HuH-7.5 (cell line): ENCODE measurements at regions not wholly inside any gene's neighbourhood (a gene's known extent, or its start where the extent isn't known, plus 50 kb on each side); places are given as distances from the start of the nearest gene placed in this dataset.

Source experiments
- DNase-seq: peaks from one replicate; pipeline ENCODE4 v3.0.0; 2011; ENCODE audit warnings: low spot score

GRCh38 chr5:13567819-13568218, 376.7 kb downstream of the DNAH5 start:
- DNase-seq = no peak

- peak; percentile 9 for DNase-seq
Measured at GRCh38 chr5:13566871-13567339, 377.6 kb downstream of the DNAH5 start.

GRCh38 chr5:13558408-13558807, 386.1 kb downstream of the DNAH5 start:
- DNase-seq = no peak

- DNase-seq = no peak
Measured at GRCh38 chr5:13553896-13554295, 390.6 kb downstream of the DNAH5 start.

GRCh38 chr5:13552361-13552760, 392.1 kb downstream of the DNAH5 start:
- no peak for DNase-seq

- no peak for DNase-seq
Measured at GRCh38 chr5:13551645-13552044, 392.8 kb downstream of the DNAH5 start.

- DNase-seq = no peak
Measured at GRCh38 chr5:13540168-13540750, 404.2 kb downstream of the DNAH5 start.

GRCh38 chr5:13536933-13537332, 407.6 kb downstream of the DNAH5 start:
- DNase-seq = no peak

- no peak for DNase-seq
Measured at GRCh38 chr5:13533833-13534232, 410.7 kb downstream of the DNAH5 start.

GRCh38 chr5:13529300-13529699, 415.2 kb downstream of the DNAH5 start:
- DNase-seq = no peak

GRCh38 chr5:13524936-13525335, 419.6 kb downstream of the DNAH5 start:
- DNase-seq = no peak

GRCh38 chr5:13519131-13519530, 425.4 kb downstream of the DNAH5 start:
- DNase-seq = no peak

- DNase-seq = no peak
Measured at GRCh38 chr5:13516195-13516594, 428.3 kb downstream of the DNAH5 start.

GRCh38 chr5:13511442-13511841, 433.0 kb downstream of the DNAH5 start:
- no peak for DNase-seq

GRCh38 chr5:13510616-13511015, 433.9 kb downstream of the DNAH5 start:
- no peak for DNase-seq

GRCh38 chr5:13508559-13508958, 435.9 kb downstream of the DNAH5 start:
- DNase-seq = no peak

GRCh38 chr5:13505326-13505725, 439.2 kb downstream of the DNAH5 start:
- DNase-seq = no peak

GRCh38 chr5:13503017-13503416, 441.5 kb downstream of the DNAH5 start:
- no peak for DNase-seq

GRCh38 chr5:13501176-13501575, 443.3 kb downstream of the DNAH5 start:
- DNase-seq = no peak

GRCh38 chr5:13498279-13498678, 446.2 kb downstream of the DNAH5 start:
- DNase-seq = no peak

- DNase-seq = no peak
Measured at GRCh38 chr5:13488254-13488931, 456.1 kb downstream of the DNAH5 start.

GRCh38 chr5:13480834-13481233, 463.7 kb downstream of the DNAH5 start:
- DNase-seq = no peak

- DNase-seq = peak; percentile 12
Measured at GRCh38 chr5:13478831-13479465, 465.5 kb downstream of the DNAH5 start.
